GM12875 (cell line): ENCODE measurements at regions not wholly inside any gene's neighbourhood (a gene's known extent, or its start where the extent isn't known, plus 50 kb on each side); places are given as distances from the start of the nearest gene placed in this dataset.

Source experiments
- H3K4me3 ChIP-seq: one replicate; pipeline ENCODE4 v1.5.1; 2011; ENCODE audit warnings: low read depth, low read length, control low read depth
- CTCF ChIP-seq: IDR thresholded peaks from 2 replicates; pipeline ENCODE4 v1.5.1; 2011; ENCODE audit warnings: low read depth, mild to moderate bottlenecking, control low read depth, inconsistent platforms, low read length, moderate library complexity, borderline replicate concordance; ENCODE audit not compliant: insufficient read depth

- H3K4me3 ChIP-seq = no peak overlapping the region
- no peak for TF ChIP-seq CTCF
Observed at GRCh38 chr2:13102397-13103063, 385.8 kb downstream of the TRIB2 start.

- TF ChIP-seq CTCF = no peak
Observed at GRCh38 chr2:13103151-13103550, 386.4 kb downstream of the TRIB2 start.

GRCh38 chr2:13103778-13104493, 387.2 kb downstream of the TRIB2 start:
- no peak for TF ChIP-seq CTCF
- H3K4me3 ChIP-seq = no peak overlapping the region

More at GRCh38 chr2:13103151-13103550, 386.4 kb downstream of the TRIB2 start:
- no peak overlapping the region for H3K4me3 ChIP-seq

- H3K4me3 ChIP-seq = no peak overlapping the region
- TF ChIP-seq CTCF = no peak
Observed at GRCh38 chr2:13104723-13105122, 388.0 kb downstream of the TRIB2 start.

- no peak overlapping the region for H3K4me3 ChIP-seq
- no peak for TF ChIP-seq CTCF
Observed at GRCh38 chr2:13106302-13106701, 389.6 kb downstream of the TRIB2 start.

- H3K4me3 ChIP-seq = no peak overlapping the region
- no peak for TF ChIP-seq CTCF
Observed at GRCh38 chr2:13109516-13109915, 392.8 kb downstream of the TRIB2 start.

- no peak overlapping the region for H3K4me3 ChIP-seq
- TF ChIP-seq CTCF = no peak
Observed at GRCh38 chr2:13110825-13111224, 394.1 kb downstream of the TRIB2 start.
